BLaER1 treated with 17β-estradiol and CSF1 and Interleukin-3, amounts not matched to agents 10 nM and 100 nM (cell line): ENCODE measurements at regions not wholly inside any gene's neighbourhood (a gene's known extent, or its start where the extent isn't known, plus 50 kb on each side); places are given as distances from the start of the nearest gene placed in this dataset.
"Not testable (repeated sequence)": the region's sequence is repeated elsewhere in the genome, so short reads cannot be mapped to it uniquely, and the experiment has no call there.

Source experiments
- H3K27ac ChIP-seq, 11 experiments: shearing (Covaris generic); formaldehyde crosslinking; 2 replicates each; pipeline ENCODE4 v1.8.1; 2022
- H3K27me3 ChIP-seq, 11 experiments: shearing (Covaris generic); formaldehyde crosslinking; 2 replicates each; pipeline ENCODE4 v1.8.1; 2022
- H3K36me3 ChIP-seq, 11 experiments: shearing (Covaris generic); formaldehyde crosslinking; 2 replicates each; pipeline ENCODE4 v1.8.1; 2022
- H3K4me1 ChIP-seq, 10 experiments: shearing (Covaris generic); formaldehyde crosslinking; 2 replicates each; pipeline ENCODE4 v1.8.1; 2022
- H3K4me2 ChIP-seq, 11 experiments: shearing (Covaris generic); formaldehyde crosslinking; 2 replicates each; pipeline ENCODE4 v1.8.1; 2022
- H3K4me3 ChIP-seq, 10 experiments: shearing (Covaris generic); formaldehyde crosslinking; 2 replicates each; pipeline ENCODE4 v1.8.1; 2022
- H3K9ac ChIP-seq, 11 experiments: shearing (Covaris generic); formaldehyde crosslinking; 2 replicates each; pipeline ENCODE4 v1.8.1; 2022
- H3K9me3 ChIP-seq, 11 experiments: shearing (Covaris generic); formaldehyde crosslinking; replicated peaks in 1 of 11; 2 replicates each; pipeline ENCODE4 v1.8.1; 2022
- H4K20me1 ChIP-seq, 11 experiments: shearing (Covaris generic); formaldehyde crosslinking; 2 replicates each; pipeline ENCODE4 v1.8.1; 2022
- Cebpa-rat ChIP-seq, 11 experiments: shearing (Covaris generic); IDR thresholded peaks; 2 replicates each; pipeline ENCODE4 v1.8.1; 2022

DNA sequence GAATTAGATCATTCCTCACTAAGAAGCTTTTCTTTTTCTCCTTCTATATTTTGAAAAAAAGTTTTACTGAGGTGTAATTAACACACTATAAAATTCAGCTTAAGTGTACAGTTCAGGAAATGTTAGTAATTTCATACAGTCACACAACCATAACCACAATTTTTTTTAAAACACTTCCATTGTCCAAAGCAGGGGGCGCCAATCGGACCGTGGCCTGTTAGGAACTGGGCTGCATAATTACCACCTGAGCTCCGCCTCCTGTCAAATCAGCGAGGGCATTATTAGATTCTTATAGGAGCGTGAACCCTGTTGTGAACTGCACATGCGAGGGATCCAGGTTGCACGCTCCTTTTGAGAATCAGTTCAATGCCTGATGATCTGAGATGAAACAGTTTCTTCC, 427.1 kb downstream of the TFEC start:
- Histone ChIP-seq H4K20me1 (no peaks in the 10 kb centered on the region), H3K4me3 (no peak overlapping the region), H3K27ac (no peak overlapping the region), H3K27me3 (no peaks in the 10 kb centered on the region), H3K4me1 (no peaks in the 10 kb centered on the region), H3K9me3 (0 out of 22 replicates have a peak, but pooled peaks cover 0 to 6% (median 0%) of the 10 kb centered on the region in 11 experiments), H3K36me3 (no peaks in the 10 kb centered on the region), H3K9ac (no peak overlapping the region), H3K4me2 (no peak overlapping the region)
- no peak for TF ChIP-seq Cebpa-rat (IDR thresholded peaks at IDR 0.05)

- Histone ChIP-seq H3K4me1 (no peaks in the 10 kb centered on the region), H3K27ac (no peak overlapping the region), H3K36me3 (no peaks in the 10 kb centered on the region), H3K9me3 (peaks cover 0 to 11% (median 0%) of the 10 kb centered on the region in 11 experiments; a peak in 3 of 22 replicates), H3K9ac (no peak overlapping the region), H3K4me3 (no peak overlapping the region), H3K4me2 (no peak overlapping the region), H4K20me1 (no peaks in the 10 kb centered on the region), H3K27me3 (no peaks in the 10 kb centered on the region)
- TF ChIP-seq Cebpa-rat (IDR thresholded peaks at IDR 0.05): no peak
Measured at GRCh38 chr7:115600207-115600606, 430.4 kb downstream of the TFEC start.

GRCh38 chr7:115599184-115599583, 431.4 kb downstream of the TFEC start:
- not testable (repeated sequence) for H3K4me1 ChIP-seq, H3K4me2 ChIP-seq, H3K9ac ChIP-seq, H3K36me3 ChIP-seq, H3K27ac ChIP-seq, H3K27me3 ChIP-seq, H4K20me1 ChIP-seq, H3K4me3 ChIP-seq
- H3K9me3 ChIP-seq: peaks cover 0 to 11% (median 0%) of the 10 kb centered on the region in 11 experiments; a peak in 3 of 22 replicates

GRCh38 chr7:115597220-115597619, 433.3 kb downstream of the TFEC start:
- not testable (repeated sequence) for H3K4me2 ChIP-seq, H3K4me1 ChIP-seq, H3K4me3 ChIP-seq, H3K9ac ChIP-seq, H3K36me3 ChIP-seq, H3K27ac ChIP-seq, H3K27me3 ChIP-seq, H4K20me1 ChIP-seq
- H3K9me3 ChIP-seq: peaks cover 0 to 11% (median 0%) of the 10 kb centered on the region in 11 experiments; a peak in 4 of 22 replicates

GRCh38 chr7:115593111-115593510, 437.5 kb downstream of the TFEC start:
- Histone ChIP-seq H3K9ac (no peak overlapping the region), H3K9me3 (peaks cover 0 to 6% (median 0%) of the 10 kb centered on the region in 11 experiments; a peak in 4 of 22 replicates), H3K36me3 (no peaks in the 10 kb centered on the region), H3K4me1 (no peaks in the 10 kb centered on the region), H3K4me3 (no peak overlapping the region), H4K20me1 (no peaks in the 10 kb centered on the region), H3K27me3 (no peaks in the 10 kb centered on the region), H3K27ac (no peak overlapping the region), H3K4me2 (no peak overlapping the region)
- no peak for TF ChIP-seq Cebpa-rat (IDR thresholded peaks at IDR 0.05)

DNA sequence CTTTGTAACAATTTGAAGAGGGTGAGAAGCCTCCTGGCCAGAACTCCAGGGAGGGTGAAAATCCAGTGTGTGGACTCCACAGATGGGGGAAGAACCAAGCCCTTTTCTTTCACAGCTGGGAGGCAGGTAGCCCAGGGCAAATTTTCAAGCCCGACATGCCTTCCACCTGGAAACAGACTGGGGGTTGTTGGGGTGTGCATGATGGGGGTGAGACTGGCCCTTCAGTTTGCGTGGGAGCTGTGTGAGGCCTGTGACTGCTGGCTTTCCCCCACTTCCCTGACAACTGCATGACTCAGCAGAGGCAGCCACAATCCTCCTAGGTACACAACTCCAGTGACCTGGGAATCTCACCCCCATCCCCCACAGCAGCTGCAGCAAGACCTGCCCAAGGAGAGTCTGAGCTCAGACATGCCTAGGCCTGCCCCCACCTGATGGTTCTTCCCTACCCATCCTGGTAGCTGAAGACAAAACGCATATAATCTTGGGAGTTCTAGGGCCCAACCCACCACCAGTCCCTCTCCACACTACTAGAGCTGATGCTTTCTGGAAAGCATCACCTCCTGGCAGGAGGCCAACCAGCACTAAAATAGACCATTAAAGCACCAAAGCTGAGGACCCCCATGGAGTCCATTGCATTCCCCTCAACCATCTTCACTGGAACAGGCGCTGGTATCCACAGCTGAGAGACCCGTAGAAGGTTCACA, 445.4 kb downstream of the TFEC start:
- TF ChIP-seq Cebpa-rat (IDR thresholded peaks at IDR 0.05): no peak
- Histone ChIP-seq H3K4me2 (peak overlapping the region; percentile 0 to 49 (median 25); a peak in 13 of 22 replicates), H4K20me1 (no peaks in the 10 kb centered on the region), H3K9ac (no peak overlapping the region), H3K9me3 (no peaks in the 10 kb centered on the region), H3K27ac (no peak overlapping the region), H3K4me1 (peaks cover 0 to 12% (median 8%) of the 10 kb centered on the region in 10 experiments; a peak in 14 of 20 replicates), H3K27me3 (no peaks in the 10 kb centered on the region), H3K36me3 (no peaks in the 10 kb centered on the region), H3K4me3 (no peak overlapping the region)

GRCh38 chr7:115582956-115583355, 447.6 kb downstream of the TFEC start:
- Histone ChIP-seq H3K36me3 (no peaks in the 10 kb centered on the region), H3K4me3 (no peak overlapping the region), H4K20me1 (no peaks in the 10 kb centered on the region), H3K4me2 (no peak overlapping the region), H3K9ac (no peak overlapping the region), H3K4me1 (peaks cover 0 to 12% (median 8%) of the 10 kb centered on the region in 10 experiments; a peak in 14 of 20 replicates), H3K9me3 (no peaks in the 10 kb centered on the region), H3K27me3 (no peaks in the 10 kb centered on the region), H3K27ac (no peak overlapping the region)
- TF ChIP-seq Cebpa-rat (IDR thresholded peaks at IDR 0.05): no peak

- no peaks in the 10 kb centered on the region for H3K9me3 ChIP-seq
- H4K20me1 ChIP-seq: no peaks in the 10 kb centered on the region
- no peak for TF ChIP-seq Cebpa-rat (IDR thresholded peaks at IDR 0.05)
- no peak overlapping the region for H3K27ac ChIP-seq
- no peaks in the 10 kb centered on the region for H3K27me3 ChIP-seq
- no peak overlapping the region for H3K9ac ChIP-seq
- H3K4me3 ChIP-seq: no peak overlapping the region
- H3K4me2 ChIP-seq: no peak overlapping the region
- no peaks in the 10 kb centered on the region for H3K4me1 ChIP-seq
- no peaks in the 10 kb centered on the region for H3K36me3 ChIP-seq
Measured at GRCh38 chr7:115578576-115578975, 452.0 kb downstream of the TFEC start.

DNA sequence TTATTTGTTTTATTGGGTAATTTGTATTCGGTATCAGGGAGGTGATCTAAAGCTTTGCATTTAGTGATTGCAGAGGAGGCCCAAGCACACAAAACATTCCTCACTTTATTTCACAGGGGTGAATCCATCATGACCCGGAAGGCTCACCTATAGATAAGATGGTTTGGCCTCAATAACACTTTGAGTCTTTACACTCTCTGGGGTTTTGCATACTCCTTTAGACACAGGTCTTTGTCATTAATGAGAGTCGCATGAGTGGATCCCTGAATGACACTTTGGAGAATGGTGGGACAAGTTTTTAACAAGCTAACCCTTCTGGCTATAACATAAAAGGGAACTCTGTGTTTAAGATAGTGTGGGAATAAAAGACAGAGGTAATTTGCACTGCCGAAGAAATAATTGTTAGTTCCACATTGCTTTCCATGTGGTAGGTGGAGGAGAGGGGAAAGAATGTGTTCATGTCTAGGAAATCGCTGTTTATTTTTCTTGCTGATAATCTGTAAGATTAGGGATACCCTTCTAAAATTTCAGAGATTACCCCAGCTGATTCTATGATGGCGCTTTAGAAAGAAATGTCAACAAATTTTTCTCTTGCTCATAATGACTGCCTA, 455.8 kb downstream of the TFEC start:
- Histone ChIP-seq H3K4me2 (no peak overlapping the region), H3K4me3 (no peak overlapping the region), H3K9me3 (no peaks in the 10 kb centered on the region), H3K27ac (no peak overlapping the region), H4K20me1 (no peaks in the 10 kb centered on the region), H3K9ac (no peak overlapping the region), H3K27me3 (no peaks in the 10 kb centered on the region), H3K36me3 (no peaks in the 10 kb centered on the region), H3K4me1 (no peaks in the 10 kb centered on the region)
- TF ChIP-seq Cebpa-rat (IDR thresholded peaks at IDR 0.05): no peak

- H3K9ac ChIP-seq: no peak overlapping the region
- no peaks in the 10 kb centered on the region for H3K27me3 ChIP-seq
- H3K9me3 ChIP-seq: no peaks in the 10 kb centered on the region
- no peaks in the 10 kb centered on the region for H4K20me1 ChIP-seq
- no peak overlapping the region for H3K4me2 ChIP-seq
- H3K27ac ChIP-seq: no peak overlapping the region
- H3K4me1 ChIP-seq: no peaks in the 10 kb centered on the region
- no peak overlapping the region for H3K4me3 ChIP-seq
- TF ChIP-seq Cebpa-rat (IDR thresholded peaks at IDR 0.05): no peak
- no peaks in the 10 kb centered on the region for H3K36me3 ChIP-seq
Measured at GRCh38 chr7:115572111-115572510, 458.5 kb downstream of the TFEC start.
